Mesendoderm (in vitro differentiated cells): ENCODE measurements at regions not wholly inside any gene's neighbourhood (a gene's known extent, or its start where the extent isn't known, plus 50 kb on each side); places are given as distances from the start of the nearest gene placed in this dataset.
A peak's percentile ranks its signal among the peaks of the same experiment; 100 is the strongest.

ENCODE experiments used
- DNase-seq: peaks from one replicate; pipeline ENCODE4 v3.0.0; 2013
- H2AK5ac ChIP-seq: 2 replicates; pipeline ENCODE4 v1.6.1; 2013; ENCODE audit warnings: low read length, inconsistent platforms
- H2BK120ac ChIP-seq: 2 replicates; pipeline ENCODE4 v1.6.1; 2013; ENCODE audit warnings: low read depth, mild to moderate bottlenecking, low read length, moderate library complexity, mixed read lengths
- H2BK15ac ChIP-seq: replicated peaks from 2 replicates; pipeline ENCODE4 v1.6.1; 2013; ENCODE audit warnings: low read depth, mild to moderate bottlenecking, moderate library complexity
- H2BK5ac ChIP-seq: 2 replicates; pipeline ENCODE4 v1.6.1; 2013; ENCODE audit warnings: low read length, inconsistent platforms
- H3K18ac ChIP-seq: 2 replicates; pipeline ENCODE4 v1.6.1; 2013; ENCODE audit warnings: mild to moderate bottlenecking, low read length, mixed read lengths
- H3K23ac ChIP-seq: one replicate; pipeline ENCODE4 v1.6.1; 2013; ENCODE audit warnings: low read length
- H3K27ac ChIP-seq: 2 replicates; pipeline ENCODE4 v1.5.1; 2013; ENCODE audit warnings: low read depth, mild to moderate bottlenecking, inconsistent platforms, low read length, moderate library complexity
- H3K27me3 ChIP-seq: 2 replicates; pipeline ENCODE4 v1.6.1; 2013; ENCODE audit warnings: low read length, control low read depth, mild to moderate bottlenecking, inconsistent platforms; ENCODE audit not compliant: insufficient read depth, poor library complexity
- H3K36me3 ChIP-seq: 2 replicates; pipeline ENCODE4 v1.6.1; 2013; ENCODE audit warnings: low read length, inconsistent platforms; ENCODE audit not compliant: control insufficient read depth, insufficient read depth
- H3K4ac ChIP-seq: one replicate; pipeline ENCODE4 v1.6.1; 2013; ENCODE audit warnings: low read depth, mild to moderate bottlenecking, low read length, moderate library complexity
- H3K4me1 ChIP-seq: 2 replicates; pipeline ENCODE4 v1.6.1; 2013; ENCODE audit warnings: low read depth, low read length, inconsistent platforms; ENCODE audit not compliant: control insufficient read depth
- H3K4me2 ChIP-seq: 2 replicates; pipeline ENCODE4 v1.6.1; 2013; ENCODE audit warnings: low read length
- H3K4me3 ChIP-seq: 2 replicates; pipeline ENCODE4 v1.5.1; 2013; ENCODE audit warnings: mild to moderate bottlenecking, low read length
- H3K56ac ChIP-seq: one replicate; pipeline ENCODE4 v1.6.1; 2013; ENCODE audit warnings: low read length
- H3K79me1 ChIP-seq: 2 replicates; pipeline ENCODE4 v1.6.1; 2013; ENCODE audit warnings: low read length, inconsistent platforms
- H3K79me2 ChIP-seq: 2 replicates; pipeline ENCODE4 v1.6.1; 2013; ENCODE audit warnings: mild to moderate bottlenecking, low read length; ENCODE audit not compliant: control insufficient read depth, insufficient read depth
- H3K9ac ChIP-seq: 2 replicates; pipeline ENCODE4 v1.6.1; 2013; ENCODE audit warnings: low read length, inconsistent platforms
- H4K5ac ChIP-seq: one replicate; pipeline ENCODE4 v1.6.1; 2013; ENCODE audit warnings: low read length
- H4K8ac ChIP-seq: one replicate; pipeline ENCODE4 v1.6.1; 2013; ENCODE audit warnings: low read depth, mild to moderate bottlenecking, control low read depth, low read length, moderate library complexity
- WGBS: extraction: QIAGEN DNeasy Blood & Tissue Kit; methylation state at CpG from one replicate; pipeline ENCODE4 v1.1.7; 2013; ENCODE audit warnings: low lambda C conversion rate, missing lambda C conversion rate; ENCODE audit not compliant: insufficient coverage; ENCODE audit errors: extremely low coverage; 5-methylcytosine and 5-hydroxymethylcytosine counted together

GRCh38 chr4:31307029-31307428 lies 586.9 kb downstream of the PCDH7 start:
- Histone ChIP-seq H3K18ac (no peak overlapping the region), H4K8ac (no peak overlapping the region), H3K9ac (no peak overlapping the region), H3K4me3 (no peak overlapping the region), H3K79me2 (no peaks in the 10 kb centered on the region), H3K23ac (no peak overlapping the region), H3K4ac (no peak overlapping the region), H3K79me1 (no peaks in the 10 kb centered on the region), H2BK120ac (no peak overlapping the region), H3K4me2 (no peak overlapping the region), H2BK5ac (no peak overlapping the region), H4K5ac (no peak overlapping the region), H3K56ac (no peak overlapping the region), H2BK15ac (no peak overlapping the region), H3K27ac (no peak overlapping the region), H3K27me3 (no peaks in the 10 kb centered on the region), H3K4me1 (no peaks in the 10 kb centered on the region), H3K36me3 (no peaks in the 10 kb centered on the region), H2AK5ac (no peak overlapping the region)
- no CpG with 5 or more reads among the region's 5 CpGs for WGBS
- no peak for DNase-seq

- H4K8ac ChIP-seq: no peak overlapping the region
- H3K18ac ChIP-seq: no peak overlapping the region
- H2BK5ac ChIP-seq: no peak overlapping the region
- H2BK120ac ChIP-seq: no peak overlapping the region
- H3K23ac ChIP-seq: no peak overlapping the region
- no peak overlapping the region for H3K9ac ChIP-seq
- H2AK5ac ChIP-seq: no peak overlapping the region
- H3K79me1 ChIP-seq: no peaks in the 10 kb centered on the region
- no peak overlapping the region for H3K4me2 ChIP-seq
- H3K27me3 ChIP-seq: no peaks in the 10 kb centered on the region
- H3K4ac ChIP-seq: no peak overlapping the region
- H3K56ac ChIP-seq: no peak overlapping the region
- no peak overlapping the region for H2BK15ac ChIP-seq
- no peak overlapping the region for H4K5ac ChIP-seq
- H3K36me3 ChIP-seq: no peaks in the 10 kb centered on the region
- DNase-seq: no peak
- H3K4me3 ChIP-seq: no peak overlapping the region
- no peaks in the 10 kb centered on the region for H3K79me2 ChIP-seq
- no peaks in the 10 kb centered on the region for H3K4me1 ChIP-seq
- no peak overlapping the region for H3K27ac ChIP-seq
Measured at GRCh38 chr4:31324814-31325213, 604.6 kb downstream of the PCDH7 start.

GRCh38 chr4:31325300-31325699 lies 605.1 kb downstream of the PCDH7 start:
- H2BK120ac ChIP-seq: no peak overlapping the region

GRCh38 chr4:31327031-31327430 lies 606.9 kb downstream of the PCDH7 start:
- no CpG with 5 or more reads among the region's 6 CpGs for WGBS
- Histone ChIP-seq H4K5ac (no peak overlapping the region), H3K23ac (no peak overlapping the region), H3K4ac (no peak overlapping the region), H3K27me3 (no peaks in the 10 kb centered on the region), H3K56ac (no peak overlapping the region), H3K79me1 (no peaks in the 10 kb centered on the region), H3K4me2 (no peak overlapping the region), H3K18ac (no peak overlapping the region), H2AK5ac (no peak overlapping the region), H4K8ac (no peak overlapping the region), H2BK120ac (no peak overlapping the region), H2BK15ac (no peak overlapping the region), H3K27ac (no peak overlapping the region), H3K4me1 (no peaks in the 10 kb centered on the region), H3K9ac (no peak overlapping the region), H3K36me3 (no peaks in the 10 kb centered on the region), H3K4me3 (no peak overlapping the region), H3K79me2 (no peaks in the 10 kb centered on the region), H2BK5ac (no peak overlapping the region)
- DNase-seq: no peak

More at GRCh38 chr4:31325300-31325699, 605.1 kb downstream of the PCDH7 start:
- Histone ChIP-seq H3K4ac (no peak overlapping the region), H3K36me3 (no peaks in the 10 kb centered on the region), H2AK5ac (no peak overlapping the region), H2BK5ac (no peak overlapping the region), H3K4me1 (no peaks in the 10 kb centered on the region), H3K4me3 (no peak overlapping the region), H3K56ac (no peak overlapping the region), H4K8ac (no peak overlapping the region), H4K5ac (no peak overlapping the region), H3K79me2 (no peaks in the 10 kb centered on the region), H3K27ac (no peak overlapping the region), H3K4me2 (no peak overlapping the region), H3K18ac (no peak overlapping the region), H2BK15ac (no peak overlapping the region), H3K9ac (no peak overlapping the region), H3K27me3 (no peaks in the 10 kb centered on the region), H3K79me1 (no peaks in the 10 kb centered on the region), H3K23ac (no peak overlapping the region)
- no CpG with 5 or more reads among the region's 1 CpG for WGBS
- DNase-seq: no peak

- no peak overlapping the region for H3K23ac ChIP-seq
- H3K56ac ChIP-seq: no peak overlapping the region
- H3K4ac ChIP-seq: no peak overlapping the region
- H3K27ac ChIP-seq: no peak overlapping the region
- no peak overlapping the region for H4K8ac ChIP-seq
- no peaks in the 10 kb centered on the region for H3K79me2 ChIP-seq
- no peak overlapping the region for H2BK15ac ChIP-seq
- no CpG with 5 or more reads among the region's 1 CpG for WGBS
- no peak for DNase-seq
- H3K9ac ChIP-seq: no peak overlapping the region
- no peak overlapping the region for H3K4me3 ChIP-seq
- H3K4me1 ChIP-seq: no peaks in the 10 kb centered on the region
- H3K79me1 ChIP-seq: no peaks in the 10 kb centered on the region
- H3K4me2 ChIP-seq: no peak overlapping the region
- no peaks in the 10 kb centered on the region for H3K36me3 ChIP-seq
- H3K18ac ChIP-seq: no peak overlapping the region
- H4K5ac ChIP-seq: no peak overlapping the region
- no peak overlapping the region for H2AK5ac ChIP-seq
- no peak overlapping the region for H2BK120ac ChIP-seq
- no peaks in the 10 kb centered on the region for H3K27me3 ChIP-seq
- no peak overlapping the region for H2BK5ac ChIP-seq
Measured at GRCh38 chr4:31328932-31329331, 608.8 kb downstream of the PCDH7 start.

GRCh38 chr4:31334086-31334910 lies 614.1 kb downstream of the PCDH7 start:
- DNase-seq: peak; percentile 2
- Histone ChIP-seq H3K79me2 (no peaks in the 10 kb centered on the region), H2BK120ac (no peak overlapping the region), H4K5ac (no peak overlapping the region), H3K56ac (no peak overlapping the region), H2BK5ac (no peak overlapping the region), H2AK5ac (no peak overlapping the region), H3K23ac (no peak overlapping the region), H3K4me3 (no peak overlapping the region), H3K4me2 (no peak overlapping the region), H3K27me3 (no peaks in the 10 kb centered on the region), H3K79me1 (no peaks in the 10 kb centered on the region), H4K8ac (no peak overlapping the region), H3K27ac (no peak overlapping the region), H3K9ac (no peak overlapping the region), H3K4ac (no peak overlapping the region), H3K18ac (no peak overlapping the region), H3K4me1 (no peaks in the 10 kb centered on the region), H2BK15ac (no peak overlapping the region), H3K36me3 (no peaks in the 10 kb centered on the region)
- WGBS: no CpG with 5 or more reads among the region's 2 CpGs
